Upper lobe of left lung (tissue), 4 donors: ENCODE measurements at regions not wholly inside any gene's neighbourhood (a gene's known extent, or its start where the extent isn't known, plus 50 kb on each side); places are given as distances from the start of the nearest gene placed in this dataset.

Experiments used
- POLR2AphosphoS5 ChIP-seq, 2 donors: sonication (generic); formaldehyde crosslinking; IDR thresholded peaks; one replicate each; pipeline ENCODE4 v1.5.1; 2017; ENCODE audit warnings: antibody characterized with exemption in 2 of 2
- TF ChIP-seq, protein P1 (sequence below), 6 experiments: fragments of 450-650 bp in 4 of 6; fragments of 200-600 bp in 2 of 6; sonication (generic) in 2 of 6; IDR thresholded peaks; one replicate each; pipeline ENCODE4 v1.5.1; 2016 to 2019; ENCODE audit warnings: antibody characterized with exemption in 6 of 6

GRCh38 chr5:98635656-98636055 lies 137.8 kb upstream of the RGMB start:
- TF ChIP-seq, protein P1, sequence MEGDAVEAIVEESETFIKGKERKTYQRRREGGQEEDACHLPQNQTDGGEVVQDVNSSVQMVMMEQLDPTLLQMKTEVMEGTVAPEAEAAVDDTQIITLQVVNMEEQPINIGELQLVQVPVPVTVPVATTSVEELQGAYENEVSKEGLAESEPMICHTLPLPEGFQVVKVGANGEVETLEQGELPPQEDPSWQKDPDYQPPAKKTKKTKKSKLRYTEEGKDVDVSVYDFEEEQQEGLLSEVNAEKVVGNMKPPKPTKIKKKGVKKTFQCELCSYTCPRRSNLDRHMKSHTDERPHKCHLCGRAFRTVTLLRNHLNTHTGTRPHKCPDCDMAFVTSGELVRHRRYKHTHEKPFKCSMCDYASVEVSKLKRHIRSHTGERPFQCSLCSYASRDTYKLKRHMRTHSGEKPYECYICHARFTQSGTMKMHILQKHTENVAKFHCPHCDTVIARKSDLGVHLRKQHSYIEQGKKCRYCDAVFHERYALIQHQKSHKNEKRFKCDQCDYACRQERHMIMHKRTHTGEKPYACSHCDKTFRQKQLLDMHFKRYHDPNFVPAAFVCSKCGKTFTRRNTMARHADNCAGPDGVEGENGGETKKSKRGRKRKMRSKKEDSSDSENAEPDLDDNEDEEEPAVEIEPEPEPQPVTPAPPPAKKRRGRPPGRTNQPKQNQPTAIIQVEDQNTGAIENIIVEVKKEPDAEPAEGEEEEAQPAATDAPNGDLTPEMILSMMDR (IDR thresholded peaks at IDR 0.05) = no peak
- TF ChIP-seq POLR2AphosphoS5 (IDR thresholded peaks at IDR 0.05) = no peak
